Heart right ventricle (tissue), 16 donors: ENCODE measurements at regions not wholly inside any gene's neighbourhood (a gene's known extent, or its start where the extent isn't known, plus 50 kb on each side); places are given as distances from the start of the nearest gene placed in this dataset.

ENCODE experiments used
- ATAC-seq, 8 donors: fragments of 200-7000 bp; cut with Tn5 transposase; one replicate each; pipeline ENCODE4 v1.9.1; 2020; ENCODE audit warnings: mild to moderate bottlenecking in 8 of 8, moderate library complexity in 8 of 8, moderate number of reproducible peaks in 1 of 8
- DNase-seq, 2 donors: peaks; one replicate each; pipeline ENCODE4 v3.0.0-alpha.2; 2020
- H3K27ac ChIP-seq, 10 donors: fragments of 200-600 bp; sonication (generic) in 2 of 10; one replicate each; pipeline versions ENCODE4 v1.5.0 to v1.8.0; 2020 to 2022; ENCODE audit warnings: mild to moderate bottlenecking in 3 of 10
- H3K27me3 ChIP-seq, 7 donors: fragments of 200-600 bp; one replicate each; pipeline ENCODE4 v1.8.0; 2021 to 2022; ENCODE audit warnings: mild to moderate bottlenecking in 2 of 7
- H3K36me3 ChIP-seq, 9 donors: fragments of 200-600 bp; sonication (generic) in 1 of 9; one replicate each; pipeline versions ENCODE4 v1.5.0 to v1.8.0; 2020 to 2022; ENCODE audit warnings: mild to moderate bottlenecking in 2 of 9
- H3K4me1 ChIP-seq, 9 donors: fragments of 200-600 bp; sonication (generic) in 1 of 9; one replicate each; pipeline versions ENCODE4 v1.5.0 to v1.8.0; 2020 to 2022; ENCODE audit warnings: mild to moderate bottlenecking in 4 of 9
- H3K4me3 ChIP-seq, 10 donors: fragments of 200-600 bp; sonication (generic) in 2 of 10; one replicate each; pipeline versions ENCODE4 v1.5.0 to v1.8.0; 2020 to 2022; ENCODE audit warnings: mild to moderate bottlenecking in 7 of 10, moderate library complexity in 2 of 10
- H3K9me3 ChIP-seq, 11 donors: fragments of 200-600 bp in 10 of 11; sonication (generic) in 2 of 11; one replicate each; pipeline versions ENCODE4 v1.5.0 to v1.8.0; 2013 to 2022; ENCODE audit warnings: mild to moderate bottlenecking in 2 of 11, control low read depth in 1 of 11, moderate library complexity in 1 of 11
- CTCF ChIP-seq, 9 donors: fragments of 200-600 bp; sonication (generic) in 2 of 9; IDR thresholded peaks; one replicate each; pipeline versions ENCODE4 v1.5.0 to v1.8.0; 2021 to 2022; ENCODE audit warnings: antibody characterized with exemption in 9 of 9, mild to moderate bottlenecking in 5 of 9, moderate library complexity in 1 of 9
- WGBS, 2 donors: extraction: QIAGEN DNeasy Blood & Tissue Kit; methylation state at CpG; one replicate each; pipeline ENCODE4 v1.1.7; 2013; ENCODE audit warnings: inconsistent platforms in 1 of 2; 5-methylcytosine and 5-hydroxymethylcytosine counted together
- intact Hi-C, 10 donors: fragments of 100-400 bp; cut with DNase I; formaldehyde crosslinking; loops; one replicate each; pipeline versions ENCODE4 v1.11.1 to v1.14.2; 2022
- donor health status: Arrhythmogenic right ventricular cardiomyopathy.
- donor health status: ischemic (EF 13 %, LVEDD 7.1; RV severe dilation, severe dysfunction).
- donor health status: healthy with polysubstance abuse.
- donor health status: DM: no; HTN: yes; CAD: no.
- donor health status: DM: no; HTN: no; CAD: no.
- donor health status: ischemic (EF 25% LVEDD 6.9; RV normal size, moderate dysfunction).
- donor health status: ischemic (EF 25% LVEDD 5.7; RV mildly dilated, moderate dysfunction).
- donor health status: healthy.
- donor health status: DM: yes; HTN: yes; CAD: no.
- donor health status: Ischemic cardiomyopathy.
- donor health status: ischemic (EF 35%, LVEDD 5.7; RV mildly dilated, moderate dysfunction).
- donor health status: nonischemic (EF 11% LVEDD 7.7; RV severe dilation, severe dysfunction).
- donor health status: DM: yes; HTN: yes; CAD: no.
- donor health status: PGD.
- donor health status: ischemic (EF 29% LVEDD 5.4; RV normal size, mild dysfunction).
- donor health status: nonischemic (EF 23%, LVEDD 6.1; RV moderate dilation, normal function).

- no peaks in the 10 kb centered on the region for H3K36me3 ChIP-seq
- H3K27me3 ChIP-seq, result no peaks in the 10 kb centered on the region
- H3K4me1 ChIP-seq, result no peaks in the 10 kb centered on the region
- no peak for TF ChIP-seq CTCF (IDR thresholded peaks at IDR 0.05)
- ATAC-seq (no peak), DNase-seq (no peak)
- no peak overlapping the region for H3K4me3 ChIP-seq
- intact Hi-C loops, result no loop called here
- WGBS, 2 donors, result 87 to 95% methylated on average over 3 of the region's 3 CpGs
- no peak overlapping the region for H3K27ac ChIP-seq
- peaks cover 0 to 32% (median 6%) of the 10 kb centered on the region in 11 donors for H3K9me3 ChIP-seq
Observed at GRCh38 chr7:68280931-68281330, 1284.3 kb downstream of the TYW1 start.

GRCh38 chr7:68288144-68288593, 1291.5 kb downstream of the TYW1 start:
- TF ChIP-seq CTCF (IDR thresholded peaks at IDR 0.05), result no peak
- intact Hi-C loops, result no loop called here
- H3K4me3 ChIP-seq, result no peak overlapping the region
- no peak overlapping the region for H3K27ac ChIP-seq
- WGBS, 2 donors, result 52 to 77% methylated on average over 4 of the region's 4 CpGs
- DNase-seq (no peak), ATAC-seq (no peak)
- H3K4me1 ChIP-seq, result no peaks in the 10 kb centered on the region
- H3K36me3 ChIP-seq, result no peaks in the 10 kb centered on the region
- H3K9me3 ChIP-seq, result peaks cover 0 to 38% (median 3%) of the 10 kb centered on the region in 11 donors
- no peaks in the 10 kb centered on the region for H3K27me3 ChIP-seq

GRCh38 chr7:68291710-68292109, 1295.1 kb downstream of the TYW1 start:
- no peaks in the 10 kb centered on the region for H3K4me1 ChIP-seq
- TF ChIP-seq CTCF (IDR thresholded peaks at IDR 0.05), result no peak
- no peaks in the 10 kb centered on the region for H3K27me3 ChIP-seq
- no peaks in the 10 kb centered on the region for H3K36me3 ChIP-seq
- intact Hi-C loops, result no loop called here
- peaks cover 0 to 8% (median 0%) of the 10 kb centered on the region in 11 donors for H3K9me3 ChIP-seq
- ATAC-seq, result no peak
- DNase-seq, result no peak
- no peak overlapping the region for H3K27ac ChIP-seq
- no peak overlapping the region for H3K4me3 ChIP-seq

- no peak for TF ChIP-seq CTCF (IDR thresholded peaks at IDR 0.05)
- Histone ChIP-seq H3K4me3 (no peak overlapping the region), H3K9me3 (peaks cover 0 to 8% (median 0%) of the 10 kb centered on the region in 11 donors), H3K27me3 (peaks cover 0 to 9% (median 0%) of the 10 kb centered on the region in 7 donors), H3K4me1 (no peaks in the 10 kb centered on the region), H3K36me3 (no peaks in the 10 kb centered on the region), H3K27ac (no peak overlapping the region)
- ATAC-seq (no peak), DNase-seq (no peak)
- 44 to 46% methylated on average over 4 of the region's 4 CpGs for WGBS, 2 donors
- intact Hi-C loops, result no loop called here
Observed at GRCh38 chr7:68295386-68295785, 1298.8 kb downstream of the TYW1 start.
